ENCODE measurements at regions not wholly inside any gene's neighbourhood (a gene's known extent, or its start where the extent isn't known, plus 50 kb on each side); places are given as distances from the start of the nearest gene placed in this dataset.

GRCh38 chr5:87536365-87536764, 123.6 kb upstream of the CCNH start:
- TF ChIP-seq POLR2A (IDR thresholded peaks at IDR 0.05; ENCODE audit: low read length), result no peak
- TF ChIP-seq GATA1 (IDR thresholded peaks at IDR 0.05; ENCODE audit: low read depth, low read length), result no peak

All from erythroblast (primary cell).